GM18519 (cell line): ENCODE measurements at regions not wholly inside any gene's neighbourhood (a gene's known extent, or its start where the extent isn't known, plus 50 kb on each side); places are given as distances from the start of the nearest gene placed in this dataset.

Experiments
- ATAC-seq: cut with Tn5 transposase; IDR thresholded peaks from one replicate; pipeline ENCODE4 v1.9.1; 2021; ENCODE audit warnings: mild to moderate bottlenecking, moderate library complexity; ENCODE audit not compliant: unreplicated experiment, low FRiP score

GRCh38 chr1:244218220-244218619 is 167.1 kb downstream of the ZBTB18 start:
- ATAC-seq = no peak

DNA sequence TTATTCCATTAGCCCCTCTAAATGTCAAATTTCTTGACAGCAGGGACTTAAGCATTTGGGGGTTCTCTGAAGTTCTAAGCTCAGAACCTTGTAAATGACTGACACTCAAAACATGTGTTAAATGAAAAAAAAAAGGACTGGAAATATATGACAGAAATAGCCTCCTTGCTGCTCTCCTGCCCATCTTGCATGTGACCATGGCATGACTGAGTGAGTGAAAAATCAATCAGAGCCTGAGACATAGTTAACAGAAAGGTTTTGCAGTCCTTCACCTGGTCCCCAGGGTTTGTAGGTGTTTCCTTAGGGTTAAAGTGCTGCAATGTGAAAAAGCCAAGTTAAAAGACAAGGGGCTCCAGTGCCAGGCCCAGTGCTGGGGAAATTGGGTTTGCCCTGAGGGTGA is 168.1 kb downstream of the ZBTB18 start:
- ATAC-seq = no peak

- ATAC-seq = no peak
These were observed 168.7 kb downstream of the ZBTB18 start for GRCh38 chr1:244219802-244220201.

DNA sequence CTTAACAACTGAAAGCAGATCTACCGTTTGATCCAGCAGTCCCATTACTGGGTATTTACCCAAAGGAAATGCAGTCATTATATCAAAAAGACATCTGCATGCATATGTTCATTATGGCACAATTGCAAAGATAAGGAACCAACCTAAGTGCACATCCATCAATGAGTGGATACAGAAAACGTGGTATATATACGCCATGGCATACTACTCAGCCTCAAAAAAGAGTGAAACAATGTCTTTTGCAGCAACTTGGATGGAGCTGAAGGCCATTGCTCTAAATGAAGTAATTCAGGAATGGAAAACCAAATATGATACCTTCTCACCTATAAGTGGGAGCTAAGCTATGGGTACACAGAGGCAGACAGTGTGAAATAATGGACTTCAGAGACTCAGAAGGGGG is 169.3 kb downstream of the ZBTB18 start:
- ATAC-seq = no peak

DNA sequence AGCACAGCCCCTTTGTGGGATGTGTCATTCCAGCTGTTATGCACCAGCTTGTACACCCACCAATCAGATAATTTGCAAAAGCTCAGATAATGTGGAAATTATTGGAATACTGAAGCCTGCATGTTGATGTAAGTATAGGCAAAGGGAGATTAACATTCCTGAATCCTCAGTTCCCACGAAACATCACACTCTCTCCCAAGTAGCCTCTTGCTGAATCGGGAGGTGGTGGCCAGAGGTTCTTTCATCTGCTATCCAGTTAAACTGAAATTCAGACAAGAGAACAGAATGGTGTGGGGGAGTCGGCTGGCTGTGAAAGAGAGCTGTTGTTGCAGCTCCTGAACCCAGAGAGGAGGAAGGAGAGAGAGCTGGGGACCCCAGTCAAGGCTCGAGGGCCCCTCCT is 170.9 kb downstream of the ZBTB18 start:
- no peak for ATAC-seq

GRCh38 chr1:244224487-244225430 is 173.7 kb downstream of the ZBTB18 start:
- ATAC-seq = no peak

GRCh38 chr1:244226435-244226834 is 175.4 kb downstream of the ZBTB18 start:
- ATAC-seq = no peak

DNA sequence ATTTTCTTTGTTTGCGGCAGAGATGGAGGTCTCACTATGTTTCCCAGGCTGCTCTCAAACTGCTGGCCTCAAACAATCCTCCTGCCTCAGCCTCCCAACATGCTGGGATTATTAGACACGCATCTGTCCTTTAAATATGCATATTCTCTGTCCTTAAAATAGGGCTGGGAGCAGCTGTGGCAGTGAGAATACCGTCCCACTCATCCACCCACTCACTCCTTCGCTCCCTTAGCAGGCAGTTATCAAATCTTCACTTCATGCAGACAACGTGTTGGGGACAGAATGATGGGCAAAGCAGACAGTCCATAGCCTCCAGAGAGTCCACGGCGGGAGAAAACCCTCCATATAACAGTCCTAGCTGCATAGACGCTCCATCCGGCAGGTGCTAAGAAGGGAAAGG is 179.4 kb downstream of the ZBTB18 start:
- no peak for ATAC-seq

DNA sequence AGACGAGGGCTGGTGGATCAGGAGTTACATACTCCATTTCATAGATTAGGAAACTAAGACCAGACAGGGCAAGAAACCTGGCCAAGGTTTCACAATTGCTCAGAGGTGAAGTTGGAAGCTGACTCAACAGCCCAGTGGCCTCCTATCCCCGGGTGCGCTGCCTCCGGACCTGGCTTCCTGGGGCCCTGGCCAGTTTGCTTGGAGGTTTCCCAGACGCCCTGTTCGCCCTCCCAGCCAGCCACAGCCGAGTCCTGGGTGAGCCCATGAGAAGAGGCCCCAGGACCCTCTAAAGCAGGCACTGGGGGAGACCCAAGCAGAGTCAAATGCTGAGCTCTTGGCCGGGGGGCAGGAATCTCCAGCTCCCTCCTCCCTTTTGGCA is 180.1 kb downstream of the ZBTB18 start:
- ATAC-seq = no peak

GRCh38 chr1:244231572-244232315 is 180.7 kb downstream of the ZBTB18 start:
- no peak for ATAC-seq

GRCh38 chr1:244234009-244234643 is 183.0 kb downstream of the ZBTB18 start:
- ATAC-seq = no peak

DNA sequence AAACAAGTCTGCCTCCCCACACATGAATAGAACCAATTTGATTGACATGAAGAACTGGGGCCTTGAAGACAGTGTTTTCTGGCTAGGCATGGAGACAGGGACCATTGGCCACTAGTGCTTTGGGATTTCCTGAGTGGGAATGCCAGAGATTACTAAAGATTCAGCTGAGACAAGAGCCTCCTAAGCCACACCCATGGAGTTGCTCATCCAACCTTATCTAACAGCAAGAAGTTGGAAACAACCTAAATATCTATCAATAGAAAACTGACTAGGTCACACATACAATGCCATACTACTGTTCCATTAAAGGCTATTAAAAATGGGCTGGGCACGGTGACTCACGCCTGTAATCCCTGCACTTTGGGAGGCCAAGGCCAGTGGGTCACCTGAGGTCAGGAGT is 184.1 kb downstream of the ZBTB18 start:
- ATAC-seq = no peak

- no peak for ATAC-seq
These were observed 185.0 kb downstream of the ZBTB18 start for GRCh38 chr1:244236101-244236500.

DNA sequence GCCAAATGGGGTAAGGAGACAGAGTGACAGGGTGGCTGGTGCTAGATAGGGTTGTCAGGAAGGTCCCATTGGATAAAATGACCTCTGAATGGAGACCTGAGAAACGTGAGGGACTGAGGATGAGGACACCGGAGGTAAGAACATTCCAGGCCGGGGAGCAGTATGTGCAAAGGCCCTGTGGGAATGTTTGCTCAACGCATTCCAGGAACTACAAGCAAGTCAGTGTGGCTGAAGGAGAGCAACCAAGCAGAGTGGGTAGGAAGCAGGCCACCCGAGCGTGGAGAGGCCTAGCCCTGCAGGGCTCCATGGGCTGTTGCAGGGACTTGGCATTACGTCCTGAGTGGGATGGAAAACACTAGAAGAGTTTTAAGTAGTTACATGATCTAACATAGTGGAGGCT is 185.6 kb downstream of the ZBTB18 start:
- ATAC-seq = no peak

DNA sequence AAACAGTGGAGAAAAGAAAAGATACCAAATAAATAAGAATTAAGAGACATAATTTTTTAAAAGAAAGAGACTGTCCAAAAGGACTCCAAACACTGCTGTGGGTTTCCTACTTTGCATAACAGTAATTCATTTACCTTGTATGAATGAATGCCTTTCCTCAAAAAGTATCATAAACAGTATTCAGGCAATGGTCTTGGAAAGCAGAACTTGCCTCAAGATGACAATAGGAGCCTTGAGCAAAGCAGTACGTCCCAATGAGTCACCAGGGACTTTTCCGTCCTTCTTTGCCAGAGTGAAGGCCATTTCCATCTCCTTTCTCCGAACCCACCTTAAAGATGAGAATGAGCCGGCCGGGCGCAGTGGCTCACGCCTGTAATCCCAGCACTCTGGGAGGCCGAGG is 186.4 kb downstream of the ZBTB18 start:
- ATAC-seq = no peak

DNA sequence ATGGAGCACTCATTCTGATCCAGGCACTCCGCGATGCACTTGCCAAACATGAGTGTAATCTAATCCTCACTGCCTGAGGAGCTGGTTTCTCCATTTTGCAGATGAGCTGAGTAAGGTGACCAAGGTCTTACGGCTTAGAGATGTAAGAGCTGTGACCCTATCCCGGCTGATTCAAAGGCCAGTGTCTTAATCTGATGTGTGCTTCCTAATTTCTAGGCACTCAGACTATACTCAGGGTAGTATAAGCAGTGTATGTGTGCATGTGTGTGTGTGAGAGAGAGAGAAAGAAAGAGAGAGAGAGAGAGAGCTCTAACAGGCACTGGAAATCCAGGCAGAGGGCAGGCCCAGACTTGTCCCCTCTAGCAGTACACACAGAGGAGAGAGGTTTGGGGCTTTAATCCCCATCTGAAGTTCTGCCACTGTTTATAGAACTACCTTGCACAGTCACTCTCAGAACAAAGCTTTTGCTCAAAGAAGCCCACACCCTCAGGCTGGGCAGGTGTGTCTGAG is 188.2 kb downstream of the ZBTB18 start:
- ATAC-seq = peak; percentile 53

- ATAC-seq = no peak
These were observed 190.4 kb downstream of the ZBTB18 start for GRCh38 chr1:244241438-244241837.

GRCh38 chr1:244242446-244242845 is 191.4 kb downstream of the ZBTB18 start:
- no peak for ATAC-seq

- no peak for ATAC-seq
These were observed 195.3 kb downstream of the ZBTB18 start for GRCh38 chr1:244246334-244246733.

- no peak for ATAC-seq
These were observed 197.3 kb downstream of the ZBTB18 start for GRCh38 chr1:244248426-244248825.

- no peak for ATAC-seq
These were observed 199.5 kb downstream of the ADSS2 start for GRCh38 chr1:244252211-244252610.
